H1 (cell line): ENCODE measurements at regions not wholly inside any gene's neighbourhood (a gene's known extent, or its start where the extent isn't known, plus 50 kb on each side); places are given as distances from the start of the nearest gene placed in this dataset.

Experiments used
- CTCF ChIA-PET: fragments of 300-600 bp; sonication (Branson Sonifier 250); formaldehyde crosslinking; loops from one replicate; lab custom pipeline; 2021; ENCODE audit not compliant: partially characterized antibody; lab: Charles Lee
- POLR2A ChIA-PET: fragments of 300-600 bp; sonication (Branson Sonifier 250); formaldehyde crosslinking; loops from one replicate; lab custom pipeline; 2021; ENCODE audit warnings: inconsistent platforms; ENCODE audit not compliant: partially characterized antibody; lab: Charles Lee
- DNase-seq, 2 experiments: peaks; one replicate each; pipeline versions ENCODE4 v3.0.0 to v3.0.0-alpha.2; 2010 to 2022; ENCODE audit warnings: low spot score in 2 of 2, low read depth in 1 of 2, mixed read lengths in 1 of 2
- FAIRE-seq: peaks from 2 replicates; lab custom pipeline; 2011; peaks lifted over from hg19 to GRCh38; lab: Jason Lieb, UNC
- H2AFZ ChIP-seq: 2 replicates; pipeline ENCODE4 v1.8.1; 2012; ENCODE audit warnings: low read length, inconsistent platforms
- H2AK5ac ChIP-seq: 2 replicates; pipeline ENCODE4 v1.6.1; 2013; ENCODE audit warnings: low read depth, low read length
- H2BK120ac ChIP-seq: replicated peaks from 2 replicates; pipeline ENCODE3; 2013; ENCODE audit warnings: low read depth, low read length, inconsistent platforms
- H2BK12ac ChIP-seq: 2 replicates; pipeline ENCODE4 v1.6.1; 2013; ENCODE audit warnings: low read depth, low read length
- H2BK15ac ChIP-seq: 2 replicates; pipeline ENCODE4 v1.6.1; 2013; ENCODE audit warnings: low read length
- H2BK20ac ChIP-seq: 2 replicates; pipeline ENCODE4 v1.6.1; 2013; ENCODE audit warnings: low read length
- H2BK5ac ChIP-seq: 2 replicates; pipeline ENCODE4 v1.6.1; 2013; ENCODE audit warnings: low read depth, low read length
- H3K14ac ChIP-seq: 2 replicates; pipeline ENCODE4 v1.6.1; 2013; ENCODE audit warnings: inconsistent platforms; ENCODE audit not compliant: insufficient read length
- H3K18ac ChIP-seq: 2 replicates; pipeline ENCODE4 v1.6.1; 2013; ENCODE audit warnings: low read length; ENCODE audit errors: extremely low read depth
- H3K23ac ChIP-seq: 2 replicates; pipeline ENCODE4 v1.6.1; 2013; ENCODE audit warnings: inconsistent platforms; ENCODE audit not compliant: insufficient read length
- H3K23me2 ChIP-seq: 2 replicates; pipeline ENCODE4 v1.6.1; 2013; ENCODE audit warnings: low read depth, low read length
- H3K27ac ChIP-seq: 2 replicates; pipeline ENCODE4 v1.6.1; 2011; ENCODE audit warnings: low read depth, low read length, inconsistent platforms
- H3K27me3 ChIP-seq, 4 experiments: replicated peaks in 1 of 4; 1 replicate in 1 of 4; 2 replicates in 3 of 4; pipeline versions ENCODE4 v1.6.1 to v1.8.1; 2011 to 2013; ENCODE audit warnings: low read length in 3 of 4, mild to moderate bottlenecking in 3 of 4, inconsistent platforms in 2 of 4, mixed read lengths in 2 of 4, moderate library complexity in 1 of 4; ENCODE audit not compliant: control insufficient read depth in 3 of 4, insufficient read depth in 3 of 4; ENCODE audit errors: extremely low read depth in 1 of 4
- H3K36me3 ChIP-seq, 4 experiments: 2 replicates each; pipeline versions ENCODE4 v1.6.1 to v1.8.1; 2011 to 2013; ENCODE audit warnings: mild to moderate bottlenecking in 4 of 4, low read length in 3 of 4, moderate library complexity in 2 of 4, control low read depth in 1 of 4, inconsistent platforms in 1 of 4; ENCODE audit not compliant: insufficient read depth in 4 of 4, control insufficient read depth in 2 of 4
- H3K4ac ChIP-seq: replicated peaks from 2 replicates; pipeline ENCODE3; 2013; ENCODE audit warnings: low read length, low read depth, mixed read lengths, inconsistent platforms; ENCODE audit not compliant: insufficient read length
- H3K4me1 ChIP-seq, 4 experiments: replicated peaks in 1 of 4; 1 replicate in 1 of 4; 2 replicates in 3 of 4; pipeline versions ENCODE4 v1.6.1 to v1.8.1; 2011 to 2013; ENCODE audit warnings: low read length in 3 of 4, inconsistent platforms in 2 of 4, mixed read lengths in 1 of 4; ENCODE audit not compliant: insufficient read depth in 4 of 4, control insufficient read depth in 3 of 4
- H3K4me2 ChIP-seq, 2 experiments: 2 replicates each; pipeline versions ENCODE4 v1.6.1 to v1.8.1; 2011 to 2013; ENCODE audit warnings: low read depth in 2 of 2, low read length in 2 of 2, control low read depth in 1 of 2, inconsistent platforms in 1 of 2, mild to moderate bottlenecking in 1 of 2; ENCODE audit not compliant: insufficient read depth in 1 of 2
- H3K4me3 ChIP-seq, 4 experiments: fragments of 200-600, 300-600 bp in 1 of 4; sonication (generic), shearing (Covaris generic), sonication (Bioruptor Twin) in 1 of 4; 2 replicates each; pipeline versions ENCODE4 v1.5.1 to v1.8.1; 2011 to 2016; ENCODE audit warnings: low read length in 4 of 4, low read depth in 3 of 4, control low read depth in 2 of 4, inconsistent platforms in 2 of 4, mild to moderate bottlenecking in 2 of 4, mixed read lengths in 1 of 4, moderate library complexity in 1 of 4; ENCODE audit not compliant: insufficient read depth in 2 of 4; ENCODE audit errors: extremely low read depth in 1 of 4
- H3K56ac ChIP-seq: replicated peaks from 2 replicates; pipeline ENCODE3; 2013; ENCODE audit warnings: low read depth, mild to moderate bottlenecking, mixed read lengths, low read length, inconsistent platforms; ENCODE audit not compliant: insufficient read length
- H3K79me1 ChIP-seq: 2 replicates; pipeline ENCODE4 v1.6.1; 2013; ENCODE audit warnings: low read depth, low read length, control low read depth
- H3K79me2 ChIP-seq, 2 experiments: 2 replicates each; pipeline versions ENCODE4 v1.6.1 to v1.8.1; 2012 to 2013; ENCODE audit warnings: low read length in 2 of 2, mild to moderate bottlenecking in 2 of 2, inconsistent platforms in 1 of 2; ENCODE audit not compliant: insufficient read depth in 2 of 2, control insufficient read depth in 1 of 2
- H3K9ac ChIP-seq, 4 experiments: replicated peaks in 1 of 4; 1 replicate in 1 of 4; 2 replicates in 3 of 4; pipeline versions ENCODE4 v1.6.1 to v1.8.1; 2011 to 2013; ENCODE audit warnings: low read depth in 3 of 4, low read length in 3 of 4, control low read depth in 2 of 4, mild to moderate bottlenecking in 2 of 4, moderate library complexity in 2 of 4, inconsistent platforms in 1 of 4; ENCODE audit errors: extremely low read depth in 1 of 4
- H3K9me3 ChIP-seq, 2 experiments: 2 replicates each; pipeline versions ENCODE4 v1.6.1 to v1.8.1; 2012 to 2013; ENCODE audit warnings: mild to moderate bottlenecking in 2 of 2, moderate library complexity in 2 of 2, control low read depth in 1 of 2, inconsistent platforms in 1 of 2, low read depth in 1 of 2, low read length in 1 of 2, mixed read lengths in 1 of 2; ENCODE audit not compliant: insufficient read depth in 2 of 2
- H4K20me1 ChIP-seq, 2 experiments: replicated peaks in 1 of 2; 2 replicates each; pipeline versions ENCODE3 to v1.8.1; 2011 to 2013; ENCODE audit warnings: inconsistent platforms in 2 of 2, low read length in 2 of 2, mild to moderate bottlenecking in 1 of 2; ENCODE audit not compliant: insufficient read depth in 2 of 2, control insufficient read depth in 1 of 2
- H4K5ac ChIP-seq: 2 replicates; pipeline ENCODE4 v1.6.1; 2013; ENCODE audit warnings: low read length, low read depth, mixed read lengths, inconsistent platforms; ENCODE audit not compliant: insufficient read length
- H4K8ac ChIP-seq: 2 replicates; pipeline ENCODE4 v1.8.0; 2013; ENCODE audit warnings: mild to moderate bottlenecking, moderate library complexity, low read length, inconsistent platforms; ENCODE audit not compliant: insufficient read depth; ENCODE audit errors: extremely low read depth
- H4K91ac ChIP-seq: replicated peaks from 2 replicates; pipeline ENCODE3; 2013; ENCODE audit warnings: low read length, mixed read lengths, inconsistent platforms; ENCODE audit not compliant: insufficient read length
- ASH2L ChIP-seq: fragments of 200-600, 300-600 bp; sonication (generic); IDR thresholded peaks from one replicate; pipeline ENCODE4 v1.7.1; 2017; ENCODE audit warnings: low read length
- BRCA1 ChIP-seq: IDR thresholded peaks from 2 replicates; pipeline ENCODE4 v1.6.1; 2012; ENCODE audit warnings: low read depth, low read length, improper control_type of control experiment
- CHD2 ChIP-seq: IDR thresholded peaks from 2 replicates; pipeline ENCODE4 v1.6.1; 2012; ENCODE audit warnings: low read length, improper control_type of control experiment
- E2F6 ChIP-seq: IDR thresholded peaks from 2 replicates; pipeline ENCODE4 v1.6.1; 2012; ENCODE audit warnings: inconsistent platforms
- GABPA ChIP-seq: IDR thresholded peaks from 2 replicates; pipeline ENCODE4 v1.6.1; 2011; ENCODE audit warnings: mild to moderate bottlenecking, low read length, moderate library complexity, borderline replicate concordance; ENCODE audit not compliant: insufficient read depth
- JUND ChIP-seq: IDR thresholded peaks from 2 replicates; pipeline ENCODE4 v1.6.1; 2011; ENCODE audit warnings: mild to moderate bottlenecking, improper control_type of control experiment, low read length
- PHF8 ChIP-seq: fragments of 200-600 bp; sonication (generic); conservative IDR thresholded peaks from 2 replicates; pipeline ENCODE4 v1.7.1; 2012; ENCODE audit warnings: low read depth, mild to moderate bottlenecking, inconsistent platforms, low read length, moderate library complexity
- SUZ12 ChIP-seq: fragments of 200-600 bp; sonication (generic); IDR thresholded peaks from 2 replicates; pipeline ENCODE4 v1.6.1; 2012; ENCODE audit warnings: mild to moderate bottlenecking, inconsistent platforms, low read length, moderate library complexity, mixed read lengths
- TEAD4 ChIP-seq: IDR thresholded peaks from 2 replicates; pipeline ENCODE4 v1.6.1; 2012; ENCODE audit warnings: low read depth, low read length, inconsistent platforms, mixed read lengths
- WGBS, 2 experiments: shearing (Covaris generic) in 1 of 2; methylation state at CpG; one replicate each; pipeline versions ENCODE4 v1.1.6 to v1.1.7; 2013 to 2015; ENCODE audit warnings: low lambda C conversion rate in 2 of 2, mixed read lengths in 2 of 2, inconsistent platforms in 1 of 2, low coverage in 1 of 2, missing lambda C conversion rate in 1 of 2; ENCODE audit not compliant: insufficient replicate concordance in 2 of 2, insufficient coverage in 1 of 2, insufficient read length in 1 of 2; ENCODE audit errors: extremely low coverage in 1 of 2, missing lambda C conversion rate in 1 of 2; 5-methylcytosine and 5-hydroxymethylcytosine counted together

- Histone ChIP-seq H3K27ac (no peak overlapping the region), H3K36me3 (no peaks in the 10 kb centered on the region), H3K23me2 (no peaks in the 10 kb centered on the region), H2BK12ac (no peak overlapping the region), H3K18ac (no peak overlapping the region), H3K27me3 (no peaks in the 10 kb centered on the region), H2BK5ac (no peak overlapping the region), H3K56ac (no peak overlapping the region), H4K8ac (no peak overlapping the region), H3K4me2 (no peak overlapping the region), H3K4ac (no peak overlapping the region), H4K20me1 (no peaks in the 10 kb centered on the region), H3K79me1 (no peaks in the 10 kb centered on the region), H3K23ac (no peak overlapping the region), H2BK15ac (no peak overlapping the region), H2AK5ac (no peak overlapping the region), H3K9me3 (no peaks in the 10 kb centered on the region), H4K91ac (no peak overlapping the region), H3K9ac (no peak overlapping the region), H3K4me1 (no peaks in the 10 kb centered on the region), H3K14ac (no peak overlapping the region), H3K4me3 (no peak overlapping the region), H2BK20ac (no peak overlapping the region), H4K5ac (no peak overlapping the region), H2AFZ (0 out of 2 replicates have a peak overlapping the region, but pooled peaks have one; percentile 59), H2BK120ac (no peak overlapping the region), H3K79me2 (no peaks in the 10 kb centered on the region)
- DNase-seq: no peak
- ChIA-PET CTCF (interaction anchor here (0.7 to 1.7 kb wide), 7 partner anchors 20 to 1471 kb away, joined by 3 to 12 read pairs (median 3); partner anchors contain the start of gene GASK1B), POLR2A (no interaction called here)
- FAIRE-seq: no peak
- 98% methylated on average over 4 of the region's 4 CpGs; no CpG with 5 or more reads in 1 of the 2 experiments for WGBS, 2 experiments
- no peak for TF ChIP-seq GABPA
- no peak for TF ChIP-seq TEAD4
- TF ChIP-seq ASH2L: no peak
- TF ChIP-seq SUZ12: no peak
- no peak for TF ChIP-seq E2F6
- TF ChIP-seq CHD2: no peak
- TF ChIP-seq PHF8: no peak
- no peak for TF ChIP-seq BRCA1
- TF ChIP-seq JUND: no peak
These were observed 179.6 kb downstream of the GASK1B start for GRCh38 chr4:157992948-157993839.
